Astrocyte of the hippocampus (primary cell): ENCODE measurements at regions not wholly inside any gene's neighbourhood (a gene's known extent, or its start where the extent isn't known, plus 50 kb on each side); places are given as distances from the start of the nearest gene placed in this dataset.
"Not testable (repeated sequence)": the region's sequence is repeated elsewhere in the genome, so short reads cannot be mapped to it uniquely, and the experiment has no call there.

Source experiments
- DNase-seq: peaks from one replicate; pipeline ENCODE4 v3.0.0; 2011; ENCODE audit warnings: low read depth, low spot score

DNA sequence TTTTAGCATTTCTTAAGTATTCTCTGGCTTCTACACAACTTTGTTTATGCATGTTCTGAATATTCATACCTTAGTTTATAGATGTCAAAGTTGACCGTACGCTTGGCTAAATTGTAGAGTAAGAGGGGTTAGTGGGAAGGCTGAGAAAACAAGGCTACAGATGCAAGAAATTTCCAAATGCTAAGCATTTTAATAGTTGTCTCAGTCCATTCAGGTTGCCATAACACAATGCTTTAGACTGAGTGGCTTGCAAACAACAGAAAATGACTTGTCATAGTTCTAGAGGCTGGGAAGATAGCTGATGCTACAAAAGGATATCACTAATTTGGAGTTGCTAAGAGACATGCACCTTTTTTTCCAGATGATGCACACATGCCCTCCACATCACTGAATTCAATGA is 53.0 kb upstream of the C1QTNF3 start:
- not testable (repeated sequence) for DNase-seq

GRCh38 chr5:34099891-34100290 is 56.9 kb upstream of the C1QTNF3 start:
- not testable (repeated sequence) for DNase-seq

GRCh38 chr5:34101567-34101966 is 58.6 kb upstream of the C1QTNF3 start:
- DNase-seq: not testable (repeated sequence)

GRCh38 chr5:34108897-34109296 is 65.9 kb upstream of the C1QTNF3 start:
- not testable (repeated sequence) for DNase-seq

DNA sequence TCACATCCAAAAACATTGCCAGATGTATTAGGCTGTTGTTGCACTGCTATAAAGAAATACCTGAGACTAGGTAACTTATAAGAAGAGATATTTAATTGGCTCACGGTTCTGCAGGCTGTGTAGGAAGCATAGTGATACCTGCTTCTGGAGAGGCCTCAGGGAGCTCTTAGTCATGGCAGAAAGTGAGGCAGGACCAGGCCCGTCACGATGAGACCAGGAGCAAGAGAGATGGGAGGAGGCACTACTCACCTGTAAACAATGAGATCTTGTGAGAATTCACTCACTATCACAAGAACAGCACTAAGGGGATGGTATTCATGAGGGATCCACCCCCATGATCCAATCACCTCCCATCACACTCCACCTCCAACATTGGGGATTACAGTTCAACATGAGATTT is 81.3 kb upstream of the C1QTNF3 start:
- not testable (repeated sequence) for DNase-seq

- DNase-seq: not testable (repeated sequence)
Observed at GRCh38 chr5:34125354-34125753, 82.3 kb upstream of the C1QTNF3 start.

- not testable (repeated sequence) for DNase-seq
Observed at GRCh38 chr5:34126741-34127140, 83.7 kb upstream of the C1QTNF3 start.

DNA sequence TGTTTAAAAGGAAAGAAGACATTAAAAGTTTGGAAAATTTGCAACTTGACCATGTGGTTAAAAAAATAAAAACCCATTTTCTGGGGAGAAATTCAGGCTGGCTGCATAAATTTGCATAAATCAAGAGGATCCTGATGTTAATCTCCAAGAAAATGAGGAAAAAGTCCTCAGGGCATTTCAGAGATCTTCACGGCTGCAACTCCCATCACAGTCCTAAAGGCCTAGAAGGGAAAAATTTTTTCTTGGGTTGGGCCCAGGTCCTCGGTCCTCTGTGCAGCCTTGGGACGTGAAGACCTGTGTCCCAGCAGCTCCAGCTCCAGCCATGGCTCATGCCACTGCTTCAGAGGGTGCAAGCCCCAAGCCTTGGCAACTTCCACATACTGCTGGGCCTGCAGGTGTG is 84.8 kb upstream of the C1QTNF3 start:
- not testable (repeated sequence) for DNase-seq

- not testable (repeated sequence) for DNase-seq
Observed at GRCh38 chr5:34128890-34129289, 85.9 kb upstream of the C1QTNF3 start.

- DNase-seq: not testable (repeated sequence)
Observed at GRCh38 chr5:34154988-34155387, 112.0 kb upstream of the C1QTNF3 start.

- not testable (repeated sequence) for DNase-seq
Observed at GRCh38 chr5:34156703-34157414, 113.8 kb upstream of the C1QTNF3 start.

- DNase-seq: not testable (repeated sequence)
Observed at GRCh38 chr5:34160904-34161303, 117.9 kb upstream of the C1QTNF3 start.

- not testable (repeated sequence) for DNase-seq
Observed at GRCh38 chr5:34171398-34171797, 128.4 kb upstream of the C1QTNF3 start.

- peak; percentile 1 for DNase-seq
Observed at GRCh38 chr5:34179453-34180190, 136.6 kb upstream of the C1QTNF3 start.

GRCh38 chr5:34180225-34180624 is 137.2 kb upstream of the C1QTNF3 start:
- DNase-seq: not testable (repeated sequence)

GRCh38 chr5:34180940-34181614 is 138.1 kb upstream of the C1QTNF3 start:
- not testable (repeated sequence) for DNase-seq

GRCh38 chr5:34185005-34185404 is 142.0 kb upstream of the C1QTNF3 start:
- DNase-seq: not testable (repeated sequence)

DNA sequence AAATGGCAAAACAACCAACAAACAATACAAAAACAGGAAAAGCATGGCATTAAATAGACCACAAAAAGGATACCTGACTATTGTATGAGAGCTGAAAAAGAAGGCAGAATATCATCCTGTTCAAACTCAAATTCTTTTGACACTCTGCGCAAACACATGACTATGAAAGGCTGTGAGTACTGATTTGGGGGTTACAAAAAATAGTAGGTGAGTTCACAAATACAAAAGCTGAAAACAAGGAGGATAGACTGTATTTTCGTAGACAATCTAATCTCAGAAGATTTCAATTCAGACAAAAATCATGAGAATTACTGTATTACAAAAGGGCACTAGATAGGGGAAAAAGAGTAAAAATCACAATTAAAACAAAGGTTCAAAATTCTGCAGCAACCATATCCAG is 142.6 kb upstream of the C1QTNF3 start:
- DNase-seq: peak; percentile 2

- DNase-seq: not testable (repeated sequence)
Observed at GRCh38 chr5:34186108-34186507, 143.1 kb upstream of the C1QTNF3 start.

DNA sequence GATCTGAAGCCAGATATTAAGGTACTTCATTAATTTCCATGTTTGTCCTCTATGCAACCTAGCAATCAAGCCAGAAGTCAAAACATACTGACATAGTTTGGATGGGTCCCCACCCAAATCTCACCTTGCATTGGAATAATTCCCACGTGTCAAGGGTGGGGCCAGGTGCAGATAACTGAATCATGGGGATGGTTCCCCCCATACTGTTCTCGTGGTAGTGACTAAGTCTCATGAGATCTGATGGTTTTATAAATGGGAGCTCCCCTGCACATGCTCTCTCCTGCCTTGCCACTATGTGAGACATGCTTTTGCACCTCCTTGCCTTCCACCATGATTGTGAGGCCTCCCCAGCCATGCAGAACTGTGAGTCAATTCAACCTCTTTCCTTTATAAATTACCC is 143.9 kb upstream of the C1QTNF3 start:
- peak; percentile 1 for DNase-seq

DNA sequence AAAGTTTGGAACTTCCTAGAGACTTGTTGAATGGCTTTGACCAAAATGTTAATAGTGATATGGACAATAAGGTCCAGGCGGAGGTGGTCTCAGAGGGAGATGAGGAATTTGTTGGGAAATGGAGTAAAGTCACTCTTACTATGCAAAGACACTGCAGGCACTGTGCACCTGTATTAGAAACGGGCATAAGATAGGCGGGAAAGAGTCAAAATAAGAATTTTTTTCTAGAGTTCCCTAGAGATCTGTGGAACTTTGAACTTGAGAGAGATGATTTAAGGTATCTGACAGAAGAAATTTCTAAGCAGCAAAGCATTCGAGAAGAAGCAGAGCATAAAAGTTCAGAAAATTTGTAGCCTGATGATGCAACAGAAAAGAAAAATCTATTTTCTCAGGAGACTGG is 144.4 kb upstream of the C1QTNF3 start:
- not testable (repeated sequence) for DNase-seq
